Glutamatergic neuron (in vitro differentiated cells): ENCODE measurements at regions not wholly inside any gene's neighbourhood (a gene's known extent, or its start where the extent isn't known, plus 50 kb on each side); places are given as distances from the start of the nearest gene placed in this dataset.

ENCODE experiments used
- DNase-seq: peaks from one replicate; pipeline ENCODE4 v3.0.0; 2022
- H3K27ac Mint-ChIP-seq: one replicate; pipeline ENCODE4 v1.8.0; 2020; ENCODE audit warnings: mild to moderate bottlenecking, mixed read lengths, inconsistent platforms; ENCODE audit not compliant: unreplicated experiment
- H3K27me3 Mint-ChIP-seq: one replicate; pipeline ENCODE4 v1.8.0; 2020; ENCODE audit warnings: mild to moderate bottlenecking, moderate library complexity, mixed read lengths, inconsistent platforms; ENCODE audit not compliant: unreplicated experiment
- H3K36me3 Mint-ChIP-seq: one replicate; pipeline ENCODE4 v1.8.0; 2020; ENCODE audit warnings: mild to moderate bottlenecking, mixed read lengths, inconsistent platforms; ENCODE audit not compliant: unreplicated experiment
- H3K4me1 Mint-ChIP-seq: one replicate; pipeline ENCODE4 v1.8.0; 2020; ENCODE audit warnings: mild to moderate bottlenecking, low read depth, mixed read lengths, inconsistent platforms; ENCODE audit not compliant: unreplicated experiment
- H3K4me3 Mint-ChIP-seq: one replicate; pipeline ENCODE4 v1.8.0; 2020; ENCODE audit warnings: mild to moderate bottlenecking, mixed read lengths, inconsistent platforms; ENCODE audit not compliant: unreplicated experiment
- H3K9me3 Mint-ChIP-seq: one replicate; pipeline ENCODE4 v1.8.0; 2020; ENCODE audit warnings: mild to moderate bottlenecking, moderate library complexity, mixed read lengths, inconsistent platforms; ENCODE audit not compliant: unreplicated experiment
- CTCF ChIP-seq: fragments of 200-600 bp; sonication (generic); IDR thresholded peaks from one replicate; pipeline ENCODE4 v1.5.0; 2021; ENCODE audit not compliant: partially characterized antibody, unreplicated experiment

- no peaks in the 10 kb centered on the region for H3K27me3 Mint-ChIP-seq
- H3K9me3 Mint-ChIP-seq, result no peaks in the 10 kb centered on the region
- no peak for TF ChIP-seq CTCF
- H3K4me3 Mint-ChIP-seq, result no peak overlapping the region
- H3K27ac Mint-ChIP-seq, result no peak overlapping the region
- no peak for DNase-seq
- no peaks in the 10 kb centered on the region for H3K4me1 Mint-ChIP-seq
- no peaks in the 10 kb centered on the region for H3K36me3 Mint-ChIP-seq
Observed at GRCh38 chr12:23424685-23425084, 524.8 kb downstream of the SOX5 start.

GRCh38 chr12:23426328-23426727 lies 523.1 kb downstream of the SOX5 start:
- no peak for TF ChIP-seq CTCF
- no peaks in the 10 kb centered on the region for H3K36me3 Mint-ChIP-seq
- H3K27ac Mint-ChIP-seq, result no peak overlapping the region
- no peaks in the 10 kb centered on the region for H3K4me1 Mint-ChIP-seq
- H3K4me3 Mint-ChIP-seq, result no peak overlapping the region
- H3K27me3 Mint-ChIP-seq, result no peaks in the 10 kb centered on the region
- H3K9me3 Mint-ChIP-seq, result no peaks in the 10 kb centered on the region
- no peak for DNase-seq

- H3K4me1 Mint-ChIP-seq, result no peaks in the 10 kb centered on the region
- H3K9me3 Mint-ChIP-seq, result no peaks in the 10 kb centered on the region
- DNase-seq, result no peak
- TF ChIP-seq CTCF, result no peak
- H3K36me3 Mint-ChIP-seq, result no peaks in the 10 kb centered on the region
- no peaks in the 10 kb centered on the region for H3K27me3 Mint-ChIP-seq
- H3K27ac Mint-ChIP-seq, result no peak overlapping the region
- H3K4me3 Mint-ChIP-seq, result no peak overlapping the region
Observed at GRCh38 chr12:23428758-23429157, 520.7 kb downstream of the SOX5 start.

GRCh38 chr12:23431006-23431405 lies 518.5 kb downstream of the SOX5 start:
- no peak for TF ChIP-seq CTCF
- DNase-seq, result no peak
- H3K4me1 Mint-ChIP-seq, result no peaks in the 10 kb centered on the region
- H3K27ac Mint-ChIP-seq, result no peak overlapping the region
- no peak overlapping the region for H3K4me3 Mint-ChIP-seq
- H3K9me3 Mint-ChIP-seq, result no peaks in the 10 kb centered on the region
- no peaks in the 10 kb centered on the region for H3K27me3 Mint-ChIP-seq
- no peaks in the 10 kb centered on the region for H3K36me3 Mint-ChIP-seq

- Mint-ChIP-seq H3K27me3 (no peaks in the 10 kb centered on the region), H3K9me3 (peaks cover 1% of the 10 kb centered on the region), H3K4me1 (no peaks in the 10 kb centered on the region), H3K36me3 (no peaks in the 10 kb centered on the region), H3K4me3 (no peak overlapping the region), H3K27ac (no peak overlapping the region)
- TF ChIP-seq CTCF, result no peak
- no peak for DNase-seq
Observed at GRCh38 chr12:23433121-23433520, 516.3 kb downstream of the SOX5 start.
